ENCODE measurements at regions not wholly inside any gene's neighbourhood (a gene's known extent, or its start where the extent isn't known, plus 50 kb on each side); places are given as distances from the start of the nearest gene placed in this dataset.
A peak's percentile ranks its signal among the peaks of the same experiment; 100 is the strongest.

GRCh38 chr15:70501849-70502248 lies 261.5 kb downstream of the UACA start:
- no peak overlapping the region for H3K4me3 Mint-ChIP-seq
- no CpG with 5 or more reads among the region's 4 CpGs for WGBS (ENCODE audit: extremely low coverage, insufficient read length, low lambda C conversion rate)
- Histone ChIP-seq H2BK12ac (ENCODE audit: insufficient read length, low read depth, low read length) (no peak overlapping the region), H3K56ac (ENCODE audit: insufficient read length, low read depth, low read length) (no peak overlapping the region), H2BK5ac (ENCODE audit: insufficient read length, low read length) (no peak overlapping the region), H3K4me2 (ENCODE audit: insufficient read depth, insufficient read length, low read length) (no peak overlapping the region), H2BK120ac (ENCODE audit: low read depth, low read length, poor library complexity, severe bottlenecking) (no peak overlapping the region), H2BK20ac (ENCODE audit: low read depth, low read length, poor library complexity, severe bottlenecking) (no peak overlapping the region), H3K9ac (ENCODE audit: extremely low read depth, insufficient read length, low read length) (no peak overlapping the region), H3K4me1 (ENCODE audit: insufficient read depth, low read length) (peaks cover 7% of the 10 kb centered on the region; the same call in 1 of the 2 replicates), H3T11ph (ENCODE audit: low read length) (no peak overlapping the region), H4K8ac (replicated peaks; ENCODE audit: insufficient read length, low read depth, low read length) (no peak overlapping the region), H4K91ac (ENCODE audit: insufficient read length, low read depth, low read length) (no peak overlapping the region), H3K27me3 (ENCODE audit: insufficient read depth, low read length) (no peaks in the 10 kb centered on the region), H3K79me2 (ENCODE audit: insufficient read depth, low read length) (no peaks in the 10 kb centered on the region), H2BK15ac (ENCODE audit: low read depth, low read length) (no peak overlapping the region), H2AK5ac (ENCODE audit: insufficient read length, low read length) (no peak overlapping the region), H3K9me3 (ENCODE audit: control insufficient read depth, low read depth, low read length) (no peaks in the 10 kb centered on the region), H4K20me1 (ENCODE audit: control insufficient read depth, insufficient read depth, insufficient read length) (no peaks in the 10 kb centered on the region), H3K14ac (ENCODE audit: insufficient read depth, low read length) (no peak overlapping the region), H4K5ac (ENCODE audit: insufficient read length, low read depth, low read length) (no peak overlapping the region), H3K79me1 (ENCODE audit: insufficient read depth, low read depth, low read length, poor library complexity, severe bottlenecking) (no peaks in the 10 kb centered on the region), H3K23ac (ENCODE audit: insufficient read length, low read depth, low read length) (no peak overlapping the region), H3K27ac (ENCODE audit: insufficient read length, low read depth, low read length) (no peak overlapping the region), H3K23me2 (ENCODE audit: insufficient read length, low read depth, low read length, poor library complexity, severe bottlenecking) (no peaks in the 10 kb centered on the region), H2AFZ (ENCODE audit: low read length) (no peak overlapping the region), H3K4ac (ENCODE audit: low read depth, low read length) (no peak overlapping the region), H3K18ac (ENCODE audit: insufficient read length, low read depth, low read length) (no peak overlapping the region)
- peaks cover under 1 to 3% of the 10 kb centered on the region in 2 experiments; a peak in 2 of 5 replicates for H3K9me3 Mint-ChIP-seq
- peak overlapping the region in 1 of 3 experiments; percentile 61; a peak in 1 of 7 replicates for H3K27ac Mint-ChIP-seq
- H3K36me3 Mint-ChIP-seq (ENCODE audit: insufficient read depth in 1 of 3, low read depth in 3 of 3): peaks cover 0 to 2% (median 0%) of the 10 kb centered on the region in 3 experiments; a peak in 1 of 7 replicates
- peaks cover 31 to 37% of the 10 kb centered on the region in 2 experiments for H3K4me1 Mint-ChIP-seq
- no peak for DNase-seq
- H3K27me3 Mint-ChIP-seq (ENCODE audit: low read depth): peaks cover 2% of the 10 kb centered on the region; the same call in 1 of the 2 replicates
- TF ChIP-seq CTCF (conservative IDR thresholded peaks at IDR 0.05): no peak
